ENCODE measurements at regions not wholly inside any gene's neighbourhood (a gene's known extent, or its start where the extent isn't known, plus 50 kb on each side); places are given as distances from the start of the nearest gene placed in this dataset.

- no peak for DNase-seq (ENCODE audit: low read depth in 2 of 3, low spot score in 2 of 3)
Observed at GRCh38 chr2:15789381-15790062, 150.8 kb upstream of the MYCN start.

- no peak for DNase-seq (ENCODE audit: low read depth in 2 of 3, low spot score in 2 of 3)
Observed at GRCh38 chr2:15790326-15790725, 150.0 kb upstream of the MYCN start.

- no peak for DNase-seq (ENCODE audit: low read depth in 2 of 3, low spot score in 2 of 3)
Observed at GRCh38 chr2:15790838-15791237, 149.5 kb upstream of the MYCN start.

GRCh38 chr2:15791294-15791693, 149.1 kb upstream of the MYCN start:
- no peak for DNase-seq (ENCODE audit: low read depth in 2 of 3, low spot score in 2 of 3)

GRCh38 chr2:15792331-15792730, 148.0 kb upstream of the MYCN start:
- no peak for DNase-seq (ENCODE audit: low read depth in 2 of 3, low spot score in 2 of 3)

- no peak for DNase-seq (ENCODE audit: low read depth in 2 of 3, low spot score in 2 of 3)
Observed at GRCh38 chr2:15793078-15793913, 147.1 kb upstream of the MYCN start.

GRCh38 chr2:15793978-15794377, 146.4 kb upstream of the MYCN start:
- DNase-seq (ENCODE audit: low read depth in 2 of 3, low spot score in 2 of 3) = no peak

- no peak for DNase-seq (ENCODE audit: low read depth in 2 of 3, low spot score in 2 of 3)
Observed at GRCh38 chr2:15794608-15795134, 145.7 kb upstream of the MYCN start.

- DNase-seq (ENCODE audit: low read depth in 2 of 3, low spot score in 2 of 3) = no peak
Observed at GRCh38 chr2:15795426-15795825, 144.9 kb upstream of the MYCN start.

GRCh38 chr2:15796167-15796942, 144.0 kb upstream of the MYCN start:
- no peak for DNase-seq (ENCODE audit: low read depth in 2 of 3, low spot score in 2 of 3)

GRCh38 chr2:15797231-15797938, 143.0 kb upstream of the MYCN start:
- DNase-seq (ENCODE audit: low read depth in 2 of 3, low spot score in 2 of 3) = no peak

GRCh38 chr2:15797939-15798281, 142.4 kb upstream of the MYCN start:
- no peak for DNase-seq (ENCODE audit: low read depth in 2 of 3, low spot score in 2 of 3)

- DNase-seq (ENCODE audit: low read depth in 2 of 3, low spot score in 2 of 3) = no peak
Observed at GRCh38 chr2:15798701-15799431, 141.5 kb upstream of the MYCN start.

GRCh38 chr2:15799432-15799827, 140.9 kb upstream of the MYCN start:
- DNase-seq (ENCODE audit: low read depth in 2 of 3, low spot score in 2 of 3) = no peak

GRCh38 chr2:15800495-15801329, 139.6 kb upstream of the MYCN start:
- no peak for DNase-seq (ENCODE audit: low read depth in 2 of 3, low spot score in 2 of 3)

GRCh38 chr2:15801439-15801838, 138.9 kb upstream of the MYCN start:
- DNase-seq (ENCODE audit: low read depth in 2 of 3, low spot score in 2 of 3) = no peak

- no peak for DNase-seq (ENCODE audit: low read depth in 2 of 3, low spot score in 2 of 3)
Observed at GRCh38 chr2:15801904-15802303, 138.4 kb upstream of the MYCN start.

- no peak for DNase-seq (ENCODE audit: low read depth in 2 of 3, low spot score in 2 of 3)
Observed at GRCh38 chr2:15802657-15803542, 137.4 kb upstream of the MYCN start.

Measured in hematopoietic multipotent progenitor cell (in vitro differentiated cells).